Body of pancreas (tissue), 4 donors: ENCODE measurements at regions not wholly inside any gene's neighbourhood (a gene's known extent, or its start where the extent isn't known, plus 50 kb on each side); places are given as distances from the start of the nearest gene placed in this dataset.

Experiments used
- ATAC-seq: fragments of 150-250 bp; one replicate; pipeline ENCODE4 v1.9.1; 2016
- DNase-seq, 4 donors: peaks; one replicate each; pipeline ENCODE4 v3.0.0-alpha.2; 2019
- H3K27ac ChIP-seq, 4 donors: fragments of 200-600 bp; sonication (generic); 1 replicate in 3 of 4; 2 replicates in 1 of 4; pipeline versions ENCODE4 v1.5.1 to v1.6.1; 2016 to 2019; ENCODE audit warnings: mild to moderate bottlenecking in 1 of 4, mixed read lengths in 1 of 4, moderate library complexity in 1 of 4
- H3K27me3 ChIP-seq, 2 donors: fragments of 200-600 bp; sonication (generic); one replicate each; pipeline ENCODE4 v1.6.0; 2016; ENCODE audit warnings: mild to moderate bottlenecking in 1 of 2
- H3K36me3 ChIP-seq, 2 donors: fragments of 200-600 bp; sonication (generic); replicated peaks in 1 of 2; 2 replicates each; pipeline ENCODE4 v1.5.1; 2016; ENCODE audit warnings: low read depth in 2 of 2; ENCODE audit not compliant: insufficient read depth in 1 of 2
- H3K4me1 ChIP-seq: fragments of 200-600 bp; sonication (generic); one replicate; pipeline ENCODE4 v1.6.0; 2016
- H3K4me3 ChIP-seq, 2 donors: fragments of 200-600 bp; sonication (generic); 1 replicate in 1 of 2; 2 replicates in 1 of 2; pipeline ENCODE4 v1.5.1; 2016 to 2019
- H3K9me3 ChIP-seq, 3 donors: fragments of 200-600 bp; sonication (generic); 1 replicate in 2 of 3; 2 replicates in 1 of 3; pipeline ENCODE4 v1.5.1; 2016
- POLR2A ChIP-seq, 3 donors: fragments of 450-650 bp; IDR thresholded peaks; one replicate each; pipeline ENCODE4 v1.6.1; 2016; ENCODE audit warnings: antibody characterized with exemption in 3 of 3, mild to moderate bottlenecking in 2 of 3
- WGBS, 2 donors: methylation state at CpG; one replicate each; pipeline ENCODE4 v1.1.5; 2017; 5-methylcytosine and 5-hydroxymethylcytosine counted together
- intact Hi-C: fragments of 100-400 bp; cut with DNase I; formaldehyde crosslinking; loops from one replicate; pipeline ENCODE4 v1.15.1; 2023
- TF ChIP-seq, protein P1 (sequence below), 7 experiments: fragments of 450-650 bp in 4 of 7; fragments of 200-600 bp in 3 of 7; sonication (generic) in 3 of 7; IDR thresholded peaks; one replicate each; pipeline ENCODE4 v1.5.1; 2016 to 2019; ENCODE audit warnings: antibody characterized with exemption in 7 of 7

DNA sequence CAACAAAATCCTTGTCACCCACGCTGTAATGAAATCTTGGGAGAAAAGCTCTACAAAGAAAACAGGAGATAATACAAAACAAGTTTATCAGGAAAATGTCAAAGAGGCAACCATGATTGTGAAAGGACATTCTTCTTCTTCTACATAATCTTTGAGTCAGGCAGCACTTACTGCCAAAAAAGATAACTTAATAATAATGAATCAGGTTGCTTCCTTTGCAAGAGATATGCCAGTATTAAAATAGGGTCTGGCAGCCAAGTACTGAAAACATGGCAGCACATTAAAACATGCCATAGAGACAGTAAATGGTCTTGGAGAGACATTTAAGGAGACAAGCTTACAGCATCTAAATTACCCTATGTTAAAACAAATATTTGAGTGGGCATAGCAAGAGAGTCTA lies 1573.4 kb downstream of the EFNA5 start:
- no peaks in the 10 kb centered on the region for H3K36me3 ChIP-seq
- no peak overlapping the region for H3K4me3 ChIP-seq
- no peaks in the 10 kb centered on the region for H3K4me1 ChIP-seq
- no peaks in the 10 kb centered on the region for H3K27me3 ChIP-seq
- DNase-seq (no peak), ATAC-seq (no peak)
- intact Hi-C loops = no loop called here
- H3K27ac ChIP-seq = no peak overlapping the region
- TF ChIP-seq POLR2A (IDR thresholded peaks at IDR 0.05) = no peak
- TF ChIP-seq, protein P1, sequence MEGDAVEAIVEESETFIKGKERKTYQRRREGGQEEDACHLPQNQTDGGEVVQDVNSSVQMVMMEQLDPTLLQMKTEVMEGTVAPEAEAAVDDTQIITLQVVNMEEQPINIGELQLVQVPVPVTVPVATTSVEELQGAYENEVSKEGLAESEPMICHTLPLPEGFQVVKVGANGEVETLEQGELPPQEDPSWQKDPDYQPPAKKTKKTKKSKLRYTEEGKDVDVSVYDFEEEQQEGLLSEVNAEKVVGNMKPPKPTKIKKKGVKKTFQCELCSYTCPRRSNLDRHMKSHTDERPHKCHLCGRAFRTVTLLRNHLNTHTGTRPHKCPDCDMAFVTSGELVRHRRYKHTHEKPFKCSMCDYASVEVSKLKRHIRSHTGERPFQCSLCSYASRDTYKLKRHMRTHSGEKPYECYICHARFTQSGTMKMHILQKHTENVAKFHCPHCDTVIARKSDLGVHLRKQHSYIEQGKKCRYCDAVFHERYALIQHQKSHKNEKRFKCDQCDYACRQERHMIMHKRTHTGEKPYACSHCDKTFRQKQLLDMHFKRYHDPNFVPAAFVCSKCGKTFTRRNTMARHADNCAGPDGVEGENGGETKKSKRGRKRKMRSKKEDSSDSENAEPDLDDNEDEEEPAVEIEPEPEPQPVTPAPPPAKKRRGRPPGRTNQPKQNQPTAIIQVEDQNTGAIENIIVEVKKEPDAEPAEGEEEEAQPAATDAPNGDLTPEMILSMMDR (IDR thresholded peaks at IDR 0.05) = no peak
- no peaks in the 10 kb centered on the region for H3K9me3 ChIP-seq
- WGBS, 2 donors = 26 to 27% methylated on average over 1 of the region's 1 CpG

DNA sequence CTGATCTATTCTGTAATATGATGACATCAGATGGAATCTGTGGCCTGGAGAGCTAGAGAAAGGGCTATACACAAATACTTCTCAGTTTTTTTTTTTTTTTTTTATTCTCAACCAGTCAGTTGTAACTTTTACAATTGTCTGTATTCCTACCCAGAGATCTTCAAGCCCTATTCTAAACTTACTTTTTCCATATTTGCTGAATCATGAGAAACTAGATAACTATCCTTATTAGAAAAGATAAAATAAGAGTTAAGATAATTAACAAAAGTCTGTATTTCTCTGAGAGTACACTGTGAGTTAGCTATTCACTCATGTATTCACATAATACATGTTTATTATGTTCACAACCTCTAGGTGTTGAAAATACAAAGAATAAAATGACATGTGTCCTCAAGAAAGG lies 1575.9 kb downstream of the EFNA5 start:
- no peaks in the 10 kb centered on the region for H3K9me3 ChIP-seq
- intact Hi-C loops = no loop called here
- no peaks in the 10 kb centered on the region for H3K27me3 ChIP-seq
- no peak overlapping the region for H3K4me3 ChIP-seq
- no peaks in the 10 kb centered on the region for H3K4me1 ChIP-seq
- ATAC-seq (no peak), DNase-seq (no peak)
- H3K27ac ChIP-seq = no peak overlapping the region
- H3K36me3 ChIP-seq = no peaks in the 10 kb centered on the region
- TF ChIP-seq POLR2A (IDR thresholded peaks at IDR 0.05) = no peak

DNA sequence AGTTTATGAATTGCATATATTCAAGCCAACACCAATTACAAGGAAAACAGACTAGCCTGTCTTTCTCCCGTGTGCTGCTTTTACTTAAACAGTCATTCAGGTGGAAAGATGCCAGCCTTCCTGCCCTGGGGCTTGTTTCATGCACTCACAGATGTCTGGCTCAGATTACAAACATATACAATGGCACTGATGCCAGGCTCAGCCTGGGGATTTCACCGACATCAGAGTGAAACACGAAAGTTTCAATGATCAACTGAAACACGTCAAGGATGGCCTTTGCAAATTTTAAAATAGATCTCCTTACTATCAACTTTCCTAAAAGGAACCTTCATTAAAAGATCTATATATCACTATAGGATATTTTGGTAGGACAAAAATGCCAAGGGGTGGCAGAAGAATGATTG lies 1576.5 kb downstream of the EFNA5 start:
- TF ChIP-seq POLR2A (IDR thresholded peaks at IDR 0.05) = no peak
- TF ChIP-seq, protein P1 (IDR thresholded peaks at IDR 0.05) = no peak

DNA sequence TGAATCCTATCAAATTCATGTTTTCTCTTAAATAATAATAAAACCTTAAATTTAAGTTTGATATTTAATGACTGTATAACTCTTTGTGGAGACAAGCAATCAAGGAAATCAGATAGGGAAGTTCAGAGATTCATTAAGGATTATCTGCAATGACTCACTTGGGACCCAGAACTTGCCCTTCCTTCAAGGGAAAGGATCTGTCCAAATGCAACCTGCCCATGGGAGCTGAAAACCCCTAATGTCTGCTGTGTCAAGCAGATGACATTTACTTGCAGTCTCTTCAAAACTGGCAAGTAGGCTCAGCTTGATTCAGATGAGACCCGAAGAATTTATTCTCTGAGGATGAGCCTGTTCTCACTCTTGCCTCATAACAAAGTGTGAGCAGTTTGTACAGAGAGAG lies 1577.6 kb downstream of the EFNA5 start:
- H3K27me3 ChIP-seq = no peaks in the 10 kb centered on the region
- H3K4me3 ChIP-seq = no peak overlapping the region
- H3K4me1 ChIP-seq = no peaks in the 10 kb centered on the region
- no peak for DNase-seq
- H3K9me3 ChIP-seq = no peaks in the 10 kb centered on the region
- ATAC-seq = no peak
- no peaks in the 10 kb centered on the region for H3K36me3 ChIP-seq
- H3K27ac ChIP-seq = no peak overlapping the region
- TF ChIP-seq, protein P1 (IDR thresholded peaks at IDR 0.05) = no peak
- no peak for TF ChIP-seq POLR2A (IDR thresholded peaks at IDR 0.05)
- intact Hi-C loops = no loop called here
- 86 to 91% methylated on average over 1 of the region's 1 CpG for WGBS, 2 donors

More for the DNA sequence above, 1576.5 kb downstream of the EFNA5 start:
- Histone ChIP-seq H3K9me3 (no peaks in the 10 kb centered on the region), H3K4me3 (no peak overlapping the region), H3K4me1 (no peaks in the 10 kb centered on the region), H3K27me3 (no peaks in the 10 kb centered on the region), H3K36me3 (no peaks in the 10 kb centered on the region), H3K27ac (no peak overlapping the region)
- 41 to 52% methylated on average over 4 of the region's 4 CpGs for WGBS, 2 donors
- DNase-seq (no peak), ATAC-seq (no peak)
- intact Hi-C loops = no loop called here

DNA sequence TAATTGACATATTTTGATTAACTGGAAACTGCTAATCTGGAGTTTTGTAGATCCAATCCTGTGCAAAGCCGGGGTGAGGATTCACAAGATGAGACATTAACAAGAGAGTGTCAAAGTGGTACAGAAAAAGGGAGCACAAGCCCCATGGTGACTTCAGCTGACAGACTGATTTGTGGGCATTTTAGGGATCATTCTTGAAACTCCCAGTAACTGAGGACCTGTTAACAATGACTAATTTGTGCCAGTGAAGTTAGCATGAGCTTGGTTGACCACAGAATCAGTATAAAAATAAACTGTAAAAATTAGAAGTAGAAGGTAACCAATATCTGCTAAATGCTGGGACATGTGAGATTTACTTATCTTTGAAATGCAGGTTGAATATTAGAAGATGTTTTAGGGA lies 1578.3 kb downstream of the EFNA5 start:
- 41 to 66% methylated on average over 1 of the region's 1 CpG for WGBS, 2 donors
- TF ChIP-seq, protein P1 (IDR thresholded peaks at IDR 0.05) = no peak
- no peak for TF ChIP-seq POLR2A (IDR thresholded peaks at IDR 0.05)

More for the DNA sequence above, 1578.3 kb downstream of the EFNA5 start:
- no peak for ATAC-seq
- H3K4me1 ChIP-seq = no peaks in the 10 kb centered on the region
- H3K9me3 ChIP-seq = no peaks in the 10 kb centered on the region
- no peak for DNase-seq
- H3K27ac ChIP-seq = no peak overlapping the region
- intact Hi-C loops = no loop called here
- H3K27me3 ChIP-seq = no peaks in the 10 kb centered on the region
- no peaks in the 10 kb centered on the region for H3K36me3 ChIP-seq
- no peak overlapping the region for H3K4me3 ChIP-seq
